Bronchial epithelial cell (primary cell): ENCODE measurements at regions not wholly inside any gene's neighbourhood (a gene's known extent, or its start where the extent isn't known, plus 50 kb on each side); places are given as distances from the start of the nearest gene placed in this dataset.

Experiments used
- DNase-seq: peaks from one replicate; pipeline ENCODE4 v3.0.0-alpha.2; 2010; ENCODE audit warnings: low read depth
- FAIRE-seq: peaks from 2 replicates; lab custom pipeline; 2011; peaks lifted over from hg19 to GRCh38; lab: Jason Lieb, UNC
- H3K27me3 ChIP-seq: 2 replicates; pipeline ENCODE4 v1.5.1; 2011; ENCODE audit warnings: low read length; ENCODE audit not compliant: control insufficient read depth, insufficient read depth
- H3K36me3 ChIP-seq: 2 replicates; pipeline ENCODE4 v1.5.1; 2011; ENCODE audit warnings: low read length; ENCODE audit not compliant: control insufficient read depth, insufficient read depth
- H3K4me3 ChIP-seq: 2 replicates; pipeline ENCODE4 v1.5.1; 2011; ENCODE audit warnings: mild to moderate bottlenecking, low read depth, low read length, control low read depth
- TF ChIP-seq, protein P1 (sequence below): IDR thresholded peaks from 2 replicates; pipeline ENCODE4 v1.5.1; 2011; ENCODE audit warnings: mild to moderate bottlenecking, moderate library complexity, low read length, control low read depth, inconsistent platforms; ENCODE audit not compliant: insufficient read depth, severe bottlenecking

DNA sequence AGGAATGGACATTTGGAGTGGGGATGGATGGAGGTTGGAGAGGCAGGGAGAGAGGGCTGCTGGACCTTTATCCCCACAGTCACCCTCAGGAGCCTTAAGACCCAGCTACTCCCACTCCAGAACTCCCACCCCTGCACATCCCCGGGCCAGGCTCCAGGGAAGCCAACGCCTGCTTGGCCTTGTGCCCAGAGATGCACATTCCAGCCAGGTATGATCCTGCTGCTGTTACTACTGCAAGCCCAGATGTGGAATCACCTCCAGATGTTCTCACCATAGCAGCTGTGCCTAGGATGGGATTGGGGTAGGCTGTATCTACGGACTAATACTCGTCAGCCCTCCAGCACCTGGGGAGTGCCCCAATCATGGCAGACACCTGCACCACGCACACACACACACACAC lies 71.7 kb downstream of the ZFP36L2 start:
- TF ChIP-seq, protein P1, sequence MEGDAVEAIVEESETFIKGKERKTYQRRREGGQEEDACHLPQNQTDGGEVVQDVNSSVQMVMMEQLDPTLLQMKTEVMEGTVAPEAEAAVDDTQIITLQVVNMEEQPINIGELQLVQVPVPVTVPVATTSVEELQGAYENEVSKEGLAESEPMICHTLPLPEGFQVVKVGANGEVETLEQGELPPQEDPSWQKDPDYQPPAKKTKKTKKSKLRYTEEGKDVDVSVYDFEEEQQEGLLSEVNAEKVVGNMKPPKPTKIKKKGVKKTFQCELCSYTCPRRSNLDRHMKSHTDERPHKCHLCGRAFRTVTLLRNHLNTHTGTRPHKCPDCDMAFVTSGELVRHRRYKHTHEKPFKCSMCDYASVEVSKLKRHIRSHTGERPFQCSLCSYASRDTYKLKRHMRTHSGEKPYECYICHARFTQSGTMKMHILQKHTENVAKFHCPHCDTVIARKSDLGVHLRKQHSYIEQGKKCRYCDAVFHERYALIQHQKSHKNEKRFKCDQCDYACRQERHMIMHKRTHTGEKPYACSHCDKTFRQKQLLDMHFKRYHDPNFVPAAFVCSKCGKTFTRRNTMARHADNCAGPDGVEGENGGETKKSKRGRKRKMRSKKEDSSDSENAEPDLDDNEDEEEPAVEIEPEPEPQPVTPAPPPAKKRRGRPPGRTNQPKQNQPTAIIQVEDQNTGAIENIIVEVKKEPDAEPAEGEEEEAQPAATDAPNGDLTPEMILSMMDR = no peak
- no peak for FAIRE-seq
- Histone ChIP-seq H3K36me3 (no peaks in the 10 kb centered on the region), H3K4me3 (no peak overlapping the region), H3K27me3 (no peaks in the 10 kb centered on the region)
- DNase-seq = no peak

DNA sequence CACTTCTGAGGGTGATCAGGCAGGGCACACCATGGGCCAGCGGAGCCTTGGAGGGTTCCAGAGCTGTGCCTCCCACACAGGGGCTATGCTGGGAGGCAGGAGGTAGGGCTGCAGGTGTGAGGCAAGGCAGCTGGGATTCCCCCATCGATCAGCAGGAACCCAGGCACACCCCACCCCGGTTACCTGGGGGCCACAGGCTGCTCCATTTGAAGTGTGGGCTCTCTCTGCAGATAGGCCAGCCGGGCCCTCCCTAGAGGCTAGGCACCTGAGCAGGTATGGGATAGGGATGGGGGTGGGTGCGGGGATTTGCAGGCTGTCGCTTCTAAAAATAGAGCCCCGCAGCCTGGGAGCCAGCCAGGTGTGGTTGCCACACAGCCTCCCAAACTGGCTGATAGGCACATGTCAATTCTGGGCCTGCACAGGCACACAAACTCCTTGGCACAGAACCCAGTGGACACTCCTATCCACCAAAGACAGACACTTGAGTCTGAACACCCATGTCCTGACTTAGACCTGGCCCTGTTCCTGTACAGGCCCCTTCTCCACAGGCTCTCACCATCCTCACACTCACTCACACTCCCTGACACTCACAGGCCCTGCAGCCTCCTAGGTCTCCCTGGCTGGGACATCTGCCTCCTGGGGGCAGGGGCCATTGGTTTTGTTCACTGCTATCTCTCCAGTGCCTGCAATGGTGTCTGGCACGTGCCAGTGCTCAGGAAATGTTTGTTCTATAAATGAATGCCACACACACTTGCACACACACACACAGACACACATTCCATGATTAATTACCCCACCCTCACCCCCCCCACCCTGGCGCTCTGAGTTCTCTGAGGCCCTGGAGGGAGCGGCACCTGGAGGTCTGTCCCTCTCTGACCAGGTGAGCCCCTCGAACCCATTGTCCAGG lies 73.4 kb downstream of the ZFP36L2 start:
- DNase-seq = no peak
- Histone ChIP-seq H3K27me3 (no peaks in the 10 kb centered on the region), H3K4me3 (no peak overlapping the region), H3K36me3 (no peaks in the 10 kb centered on the region)
- TF ChIP-seq, protein P1 = no peak
- FAIRE-seq = no peak

DNA sequence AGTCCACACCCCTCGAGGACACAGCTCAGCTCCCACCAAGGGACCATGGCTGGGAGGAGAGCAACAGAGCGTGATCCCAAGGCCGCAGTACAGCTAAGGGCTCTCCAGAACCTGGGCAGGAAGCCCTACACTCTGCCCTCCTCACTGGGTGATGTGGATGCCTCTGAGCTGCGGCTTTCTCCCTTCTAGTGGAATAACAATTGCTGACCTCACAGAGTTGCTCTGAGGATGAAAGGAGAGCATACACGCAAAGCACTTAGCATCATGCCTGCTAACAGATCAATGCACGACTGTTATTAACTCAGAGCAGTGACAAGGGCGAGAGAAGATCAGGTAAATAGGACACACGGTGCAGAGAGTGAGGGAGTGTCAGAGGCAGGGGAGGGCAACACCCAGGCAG lies 74.2 kb downstream of the ZFP36L2 start:
- no peaks in the 10 kb centered on the region for H3K36me3 ChIP-seq
- FAIRE-seq (no peak), DNase-seq (no peak)
- H3K4me3 ChIP-seq = no peak overlapping the region
- TF ChIP-seq, protein P1 = no peak
- H3K27me3 ChIP-seq = no peaks in the 10 kb centered on the region

DNA sequence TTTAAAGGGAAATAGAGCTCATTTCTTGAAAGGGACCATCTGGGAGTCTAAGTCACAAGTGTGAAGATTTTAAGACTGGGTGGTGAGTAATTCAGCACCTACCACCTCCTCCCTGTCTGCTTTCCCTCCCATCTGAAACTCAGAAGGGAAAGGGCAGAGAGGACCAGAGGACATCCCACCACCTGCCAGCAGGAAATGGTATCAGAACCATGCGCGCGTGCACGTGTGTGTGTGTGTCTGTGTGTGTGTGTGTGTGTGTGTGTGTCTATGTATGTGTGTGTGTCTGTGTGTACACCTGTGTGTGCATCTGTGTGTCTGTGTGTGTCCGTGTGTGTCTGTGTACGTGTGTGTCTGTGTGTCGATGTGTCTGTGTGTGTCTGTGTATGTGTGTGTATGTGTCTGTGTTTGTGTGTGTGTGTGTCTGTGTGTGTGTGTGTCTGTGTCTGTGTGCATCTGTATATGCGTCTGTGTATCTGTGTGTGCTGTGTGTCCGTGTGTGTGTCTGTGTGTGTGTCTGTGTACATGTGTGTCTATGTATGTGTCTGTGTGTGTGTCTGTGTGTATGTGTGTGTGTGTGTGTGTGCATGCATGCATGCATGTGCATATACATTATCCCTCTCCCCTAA lies 76.8 kb downstream of the ZFP36L2 start:
- FAIRE-seq (no peak), DNase-seq (no peak)
- H3K4me3 ChIP-seq = no peak overlapping the region
- H3K36me3 ChIP-seq = no peaks in the 10 kb centered on the region
- H3K27me3 ChIP-seq = no peaks in the 10 kb centered on the region
- TF ChIP-seq, protein P1 = no peak

DNA sequence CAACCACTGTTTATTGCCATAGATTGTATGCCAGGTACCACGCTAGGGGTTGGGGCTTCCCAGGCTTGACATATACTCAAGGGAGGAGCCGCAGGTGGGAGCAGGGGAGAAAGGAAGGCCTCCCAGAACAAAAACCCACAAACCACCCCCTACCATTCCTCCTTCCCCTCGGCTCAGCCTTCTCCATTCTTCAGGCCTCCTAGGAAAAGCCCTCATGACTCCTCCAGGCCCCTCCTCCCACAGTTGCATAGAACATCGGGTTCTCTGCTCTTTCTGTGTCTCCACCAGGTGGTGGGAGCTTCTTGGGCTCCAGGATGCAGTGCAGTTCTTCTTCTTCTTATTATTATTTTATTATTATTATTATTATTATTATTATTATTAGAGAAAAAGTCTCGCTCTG lies 80.3 kb downstream of the ZFP36L2 start:
- Histone ChIP-seq H3K36me3 (no peaks in the 10 kb centered on the region), H3K27me3 (no peaks in the 10 kb centered on the region), H3K4me3 (no peak overlapping the region)
- DNase-seq = no peak
- TF ChIP-seq, protein P1 = no peak
- no peak for FAIRE-seq
